22Rv1 (cell line): ENCODE measurements at regions not wholly inside any gene's neighbourhood (a gene's known extent, or its start where the extent isn't known, plus 50 kb on each side); places are given as distances from the start of the nearest gene placed in this dataset.

Source experiments
- H3K27ac ChIP-seq: fragments of 450-650 bp; 2 replicates; pipeline ENCODE4 v1.5.1; 2017
- CTCF ChIP-seq: fragments of 450-650 bp; IDR thresholded peaks from 2 replicates; pipeline ENCODE4 v1.5.1; 2017; ENCODE audit warnings: mild to moderate bottlenecking
- ZFX ChIP-seq: fragments of 450-650 bp; IDR thresholded peaks from 2 replicates; pipeline ENCODE4 v1.6.1; 2017; ENCODE audit warnings: antibody characterized with exemption, borderline replicate concordance

DNA sequence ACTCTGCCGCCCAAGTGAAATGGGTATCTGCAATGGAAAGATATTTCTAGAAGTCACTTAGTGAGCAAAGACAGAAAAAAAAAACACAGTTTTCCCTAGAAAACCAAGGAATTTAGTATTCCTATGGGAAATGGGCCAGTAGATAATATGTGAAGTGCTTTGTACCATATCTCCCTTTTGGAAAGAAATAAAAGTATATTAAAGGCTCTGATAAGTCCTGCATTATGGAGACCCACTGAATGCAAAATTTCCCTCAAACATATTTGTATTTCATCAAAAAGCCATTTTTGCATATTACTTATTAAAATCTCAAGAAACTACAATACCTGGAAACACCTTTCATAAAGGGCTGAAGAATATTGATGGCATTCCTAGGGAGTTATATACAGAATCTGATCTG, 51.6 kb upstream of the DYNLRB2 start:
- no peak for TF ChIP-seq CTCF
- TF ChIP-seq ZFX = no peak
- H3K27ac ChIP-seq = no peak overlapping the region

GRCh38 chr16:80488167-80488566, 52.6 kb upstream of the DYNLRB2 start:
- no peak for TF ChIP-seq CTCF
- TF ChIP-seq ZFX = no peak

DNA sequence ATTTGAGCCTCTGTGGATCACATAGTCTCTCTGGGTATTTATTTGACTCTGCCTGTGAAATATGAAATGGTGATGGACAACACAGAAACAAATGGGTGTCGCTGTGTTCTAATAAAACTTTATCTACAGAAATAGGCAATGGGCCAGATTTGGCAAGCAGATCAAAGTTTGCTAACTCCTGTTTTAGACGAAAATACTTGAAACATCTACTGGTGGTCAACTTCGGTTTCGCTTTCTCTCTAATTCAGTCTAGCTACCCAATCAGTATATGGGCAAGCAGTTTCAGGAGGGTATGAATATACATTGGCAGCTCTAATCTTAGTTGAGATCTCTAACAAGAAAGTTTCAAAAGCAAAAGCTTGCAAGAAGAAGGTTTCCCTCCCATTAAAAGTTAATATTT, 60.1 kb upstream of the DYNLRB2 start:
- H3K27ac ChIP-seq = no peak overlapping the region
- no peak for TF ChIP-seq ZFX
- TF ChIP-seq CTCF = no peak

More at GRCh38 chr16:80488167-80488566, 52.6 kb upstream of the DYNLRB2 start:
- no peak overlapping the region for H3K27ac ChIP-seq

- H3K27ac ChIP-seq = no peak overlapping the region
These were observed 63.0 kb upstream of the DYNLRB2 start for GRCh38 chr16:80477838-80478237.

GRCh38 chr16:80468029-80468428, 72.8 kb upstream of the DYNLRB2 start:
- no peak overlapping the region for H3K27ac ChIP-seq
- TF ChIP-seq CTCF (no peak), ZFX (no peak)

More at GRCh38 chr16:80477838-80478237, 63.0 kb upstream of the DYNLRB2 start:
- no peak for TF ChIP-seq CTCF
- no peak for TF ChIP-seq ZFX

DNA sequence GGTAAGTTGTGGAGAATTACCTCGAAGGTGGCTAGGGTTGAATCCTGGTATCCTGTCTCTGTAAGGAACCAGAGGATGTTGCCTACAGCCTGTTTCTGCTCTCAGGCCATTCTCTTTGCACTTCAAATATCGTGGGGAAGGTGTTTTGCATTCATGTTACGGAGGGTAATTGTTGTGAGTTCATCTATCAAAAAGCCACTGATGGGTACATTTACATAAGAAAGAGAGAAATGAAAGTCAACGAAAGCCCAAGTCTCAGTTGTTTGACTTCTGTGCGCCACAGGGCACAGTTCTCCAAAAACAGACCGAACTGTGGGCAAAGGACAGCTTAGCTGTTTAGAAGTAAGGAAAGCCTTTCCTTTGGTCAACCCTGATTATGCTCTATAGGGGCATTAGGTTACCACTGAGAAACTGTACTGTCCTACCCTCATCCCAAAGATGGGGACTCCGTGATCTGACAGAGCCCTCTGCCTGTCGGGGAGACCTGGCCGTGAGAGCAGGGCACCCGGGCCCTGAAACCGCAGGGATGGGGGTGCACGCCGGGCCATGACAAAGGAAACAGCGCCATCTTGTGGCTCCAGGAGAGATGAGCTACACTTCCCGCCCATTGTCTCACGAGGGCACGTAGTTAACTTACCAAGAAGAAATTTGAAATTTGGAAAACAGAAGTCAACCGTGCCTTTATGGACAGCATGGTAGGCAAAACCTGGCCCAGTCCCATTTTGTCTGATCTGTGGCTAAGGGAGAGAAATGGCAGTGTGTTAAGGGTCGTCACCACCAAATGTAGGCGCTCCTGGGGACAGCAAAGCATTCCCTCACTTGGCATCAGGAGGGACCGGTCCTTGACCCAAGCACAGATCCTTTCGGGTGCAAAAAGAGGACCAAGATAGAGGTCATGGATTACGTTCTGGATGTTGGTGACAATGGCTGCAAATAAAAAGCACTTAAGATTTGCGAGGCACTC, 74.5 kb upstream of the DYNLRB2 start:
- H3K27ac ChIP-seq = no peak overlapping the region
- TF ChIP-seq ZFX (no peak), CTCF (peak; percentile 91)

DNA sequence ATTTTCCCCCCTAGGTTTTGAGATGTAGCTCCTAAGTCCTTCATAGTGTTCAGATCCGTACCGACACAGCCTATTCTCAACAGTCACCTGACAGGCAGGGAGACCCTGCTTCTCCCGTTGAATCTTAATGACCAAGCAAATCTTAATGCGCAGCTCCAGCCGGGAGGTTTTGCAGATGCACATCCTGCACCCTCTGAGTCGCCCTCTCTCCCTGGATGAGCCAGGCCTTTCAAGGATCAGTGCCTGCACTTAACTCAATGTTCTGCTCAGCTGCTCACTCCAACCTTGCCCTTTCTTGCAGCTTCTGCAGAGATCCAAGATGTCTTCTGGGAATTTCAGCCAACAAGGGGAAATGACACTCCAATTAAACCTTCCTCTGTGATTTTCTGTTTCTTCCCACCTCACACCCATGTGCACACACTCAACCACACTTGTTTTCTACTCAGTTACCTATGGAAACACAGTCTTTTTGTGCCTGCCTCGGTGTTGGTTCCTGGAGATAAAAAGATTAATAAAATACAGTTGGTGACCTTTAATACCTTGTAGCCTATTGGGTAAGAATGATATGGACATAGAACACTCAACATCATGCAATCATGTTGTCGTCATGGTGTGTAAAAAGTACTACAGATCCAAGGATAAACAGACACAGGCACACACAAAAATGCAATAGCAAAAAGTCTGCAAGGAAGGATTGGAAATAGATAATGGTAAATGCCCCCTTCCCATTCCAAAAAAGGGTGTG, 76.9 kb upstream of the DYNLRB2 start:
- no peak for TF ChIP-seq ZFX
- TF ChIP-seq CTCF = no peak
- H3K27ac ChIP-seq = no peak overlapping the region
